ENCODE measurements at regions not wholly inside any gene's neighbourhood (a gene's known extent, or its start where the extent isn't known, plus 50 kb on each side); places are given as distances from the start of the nearest gene placed in this dataset.

DNA sequence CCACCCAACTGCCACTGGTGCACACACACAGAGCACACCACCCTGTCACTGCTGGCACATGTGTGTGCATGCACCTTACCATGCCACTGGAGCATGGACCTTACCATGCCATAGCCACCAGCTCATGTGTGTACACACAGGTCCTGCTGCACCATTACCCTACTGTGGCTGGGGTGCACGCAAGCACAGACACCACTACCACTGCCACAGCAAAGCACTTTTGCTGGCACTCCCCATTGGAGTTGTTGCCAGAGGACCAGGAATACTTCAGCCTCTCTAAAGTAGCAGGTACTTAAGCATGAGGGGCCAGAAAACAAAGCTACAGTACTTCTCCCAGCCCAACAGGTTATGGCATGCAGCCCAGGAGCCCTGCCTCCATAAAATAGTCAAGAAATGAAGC is 404.8 kb downstream of the MBD2 start:
- no peak for TF ChIP-seq POLR2A (IDR thresholded peaks at IDR 0.05)
- TF ChIP-seq, protein P1, sequence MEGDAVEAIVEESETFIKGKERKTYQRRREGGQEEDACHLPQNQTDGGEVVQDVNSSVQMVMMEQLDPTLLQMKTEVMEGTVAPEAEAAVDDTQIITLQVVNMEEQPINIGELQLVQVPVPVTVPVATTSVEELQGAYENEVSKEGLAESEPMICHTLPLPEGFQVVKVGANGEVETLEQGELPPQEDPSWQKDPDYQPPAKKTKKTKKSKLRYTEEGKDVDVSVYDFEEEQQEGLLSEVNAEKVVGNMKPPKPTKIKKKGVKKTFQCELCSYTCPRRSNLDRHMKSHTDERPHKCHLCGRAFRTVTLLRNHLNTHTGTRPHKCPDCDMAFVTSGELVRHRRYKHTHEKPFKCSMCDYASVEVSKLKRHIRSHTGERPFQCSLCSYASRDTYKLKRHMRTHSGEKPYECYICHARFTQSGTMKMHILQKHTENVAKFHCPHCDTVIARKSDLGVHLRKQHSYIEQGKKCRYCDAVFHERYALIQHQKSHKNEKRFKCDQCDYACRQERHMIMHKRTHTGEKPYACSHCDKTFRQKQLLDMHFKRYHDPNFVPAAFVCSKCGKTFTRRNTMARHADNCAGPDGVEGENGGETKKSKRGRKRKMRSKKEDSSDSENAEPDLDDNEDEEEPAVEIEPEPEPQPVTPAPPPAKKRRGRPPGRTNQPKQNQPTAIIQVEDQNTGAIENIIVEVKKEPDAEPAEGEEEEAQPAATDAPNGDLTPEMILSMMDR (IDR thresholded peaks at IDR 0.05) = no peak
- Histone ChIP-seq H3K36me3 (no peaks in the 10 kb centered on the region), H3K4me3 (no peak overlapping the region), H3K27me3 (no peaks in the 10 kb centered on the region), H3K9me3 (no peaks in the 10 kb centered on the region), H3K4me1 (no peaks in the 10 kb centered on the region), H3K27ac (no peak overlapping the region)
- intact Hi-C loops (cut with DNase I) = no loop called here
- WGBS (ENCODE audit: insufficient coverage, low coverage, low lambda C conversion rate, missing lambda C conversion rate) = 60% methylated on average over 1 of the region's 1 CpG
- ATAC-seq (peak in 1 of 4 donors; percentile 18), DNase-seq (no peak)

DNA sequence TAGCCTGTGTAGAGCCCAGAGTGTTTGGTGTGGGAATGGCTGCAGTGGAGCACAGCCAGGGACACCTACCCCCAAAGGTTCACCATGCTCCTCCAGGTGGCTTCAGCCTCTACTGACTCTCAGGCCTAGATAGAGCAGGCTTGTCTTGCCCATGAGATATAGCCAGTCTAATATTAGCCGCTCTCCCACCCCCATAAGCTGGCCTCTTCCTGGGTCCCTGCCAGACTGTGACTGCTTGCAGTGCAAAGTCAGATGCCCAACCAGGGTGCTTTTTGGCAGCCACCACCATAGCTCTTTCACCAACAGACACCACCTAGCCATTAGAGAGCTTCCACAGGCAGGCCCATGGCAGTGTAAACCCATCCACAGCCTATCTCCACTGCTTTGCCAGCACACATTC is 405.3 kb downstream of the MBD2 start:
- no peak for TF ChIP-seq POLR2A (IDR thresholded peaks at IDR 0.05)
- TF ChIP-seq, protein P1 (IDR thresholded peaks at IDR 0.05) = no peak
- H3K4me1 ChIP-seq = no peaks in the 10 kb centered on the region
- no peaks in the 10 kb centered on the region for H3K9me3 ChIP-seq
- WGBS (ENCODE audit: insufficient coverage, low coverage, low lambda C conversion rate, missing lambda C conversion rate) = no CpG with 5 or more reads among the region's 1 CpG
- no peaks in the 10 kb centered on the region for H3K27me3 ChIP-seq
- H3K27ac ChIP-seq = no peak overlapping the region
- H3K4me3 ChIP-seq = no peak overlapping the region
- H3K36me3 ChIP-seq = no peaks in the 10 kb centered on the region
- DNase-seq = no peak
- peak in 1 of 4 donors; percentile 12 for ATAC-seq
- intact Hi-C loops (cut with DNase I) = no loop called here

DNA sequence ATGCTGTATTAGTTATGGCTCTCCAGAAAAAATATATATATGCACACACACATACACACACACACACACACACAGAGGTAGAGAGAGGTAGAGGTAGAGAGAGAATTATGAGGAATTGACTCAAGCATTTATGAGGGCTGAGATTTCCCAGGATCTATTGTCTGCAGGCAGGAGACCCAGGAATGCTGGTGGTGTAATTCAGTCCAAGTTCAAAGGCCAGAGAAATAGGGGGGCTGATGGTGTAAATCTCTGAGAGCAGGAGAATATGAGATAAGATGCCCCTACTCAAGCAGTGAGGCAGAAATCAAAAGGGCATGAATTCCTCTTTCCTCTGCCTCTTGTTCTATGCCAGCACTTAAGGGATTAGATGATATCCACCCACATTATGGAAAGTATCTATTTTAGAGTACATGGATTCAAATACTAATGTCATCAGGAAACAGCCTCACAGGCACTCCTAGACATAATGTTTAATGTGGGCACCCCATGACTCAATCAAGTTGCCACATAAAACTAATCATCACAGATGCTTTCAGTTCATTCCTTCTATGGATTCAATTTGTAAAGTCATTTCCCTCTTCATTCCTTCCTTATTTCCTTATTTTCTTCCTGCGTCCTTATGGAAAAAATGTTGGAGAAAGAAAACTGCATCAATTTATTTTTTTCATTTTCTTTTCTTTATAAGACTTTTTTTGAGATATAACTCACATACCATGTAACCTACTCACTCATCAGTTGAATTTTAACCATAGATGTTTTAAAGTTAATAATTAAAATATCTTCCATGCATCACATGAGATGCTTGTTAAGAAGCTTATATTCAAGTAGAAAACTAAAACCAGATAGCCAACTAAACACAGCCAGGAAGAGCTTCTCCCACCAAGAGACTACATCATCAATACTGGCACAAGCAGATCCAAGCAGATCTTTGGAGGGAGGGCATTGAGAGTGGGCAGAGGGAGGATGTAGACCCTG is 406.2 kb downstream of the MBD2 start:
- no peak for DNase-seq
- H3K27ac ChIP-seq = no peak overlapping the region
- no peak for ATAC-seq
- H3K4me1 ChIP-seq = no peaks in the 10 kb centered on the region
- 50% methylated on average over 1 of the region's 1 CpG for WGBS (ENCODE audit: insufficient coverage, low coverage, low lambda C conversion rate, missing lambda C conversion rate)
- H3K27me3 ChIP-seq = no peaks in the 10 kb centered on the region
- intact Hi-C loops (cut with DNase I) = no loop called here
- no peaks in the 10 kb centered on the region for H3K9me3 ChIP-seq
- H3K36me3 ChIP-seq = no peaks in the 10 kb centered on the region
- H3K4me3 ChIP-seq = no peak overlapping the region
- TF ChIP-seq, protein P1 (IDR thresholded peaks at IDR 0.05) = no peak
- no peak for TF ChIP-seq POLR2A (IDR thresholded peaks at IDR 0.05)

DNA sequence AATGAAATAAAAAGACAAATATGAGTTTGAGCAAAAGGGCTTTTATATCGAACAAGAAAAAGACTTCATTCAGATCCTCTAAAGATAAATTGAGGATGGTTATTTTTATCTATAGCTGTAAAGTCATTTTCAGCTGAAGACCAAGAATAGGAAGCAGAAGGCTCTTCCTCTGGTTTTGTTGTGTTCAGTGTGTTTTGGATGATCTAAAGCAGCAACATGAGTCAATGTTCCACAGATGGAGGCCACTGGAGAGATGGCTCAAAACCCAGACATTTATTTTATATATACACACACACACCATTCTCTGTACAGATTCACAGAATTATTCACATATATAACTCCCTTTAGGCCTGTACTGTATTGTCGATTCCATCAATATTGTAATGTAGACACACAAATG is 424.3 kb downstream of the MBD2 start:
- no peak overlapping the region for H3K27ac ChIP-seq
- ATAC-seq = no peak
- TF ChIP-seq, protein P1 (IDR thresholded peaks at IDR 0.05) = no peak
- no peak for TF ChIP-seq POLR2A (IDR thresholded peaks at IDR 0.05)

More for the DNA sequence above, 424.3 kb downstream of the MBD2 start:
- DNase-seq = no peak
- intact Hi-C loops (cut with DNase I) = no loop called here
- Histone ChIP-seq H3K4me1 (no peaks in the 10 kb centered on the region), H3K36me3 (no peaks in the 10 kb centered on the region), H3K9me3 (no peaks in the 10 kb centered on the region), H3K27me3 (no peaks in the 10 kb centered on the region), H3K4me3 (no peak overlapping the region)
- 79% methylated on average over 2 of the region's 2 CpGs for WGBS (ENCODE audit: insufficient coverage, low coverage, low lambda C conversion rate, missing lambda C conversion rate)
